ENCODE measurements at regions not wholly inside any gene's neighbourhood (a gene's known extent, or its start where the extent isn't known, plus 50 kb on each side); places are given as distances from the start of the nearest gene placed in this dataset.

- no peak overlapping the region for H3K9ac ChIP-seq (ENCODE audit: low read depth, low read length)
- no peak overlapping the region for H3K27ac ChIP-seq (ENCODE audit: low read depth, low read length)
- H3K4me1 ChIP-seq (ENCODE audit: control insufficient read depth, insufficient read depth, low read length), result no peaks in the 10 kb centered on the region
- no peaks in the 10 kb centered on the region for H3K36me3 ChIP-seq (ENCODE audit: control insufficient read depth, insufficient read depth, low read length)
- H3K9me3 ChIP-seq (ENCODE audit: control insufficient read depth, insufficient read depth, low read length), result no peaks in the 10 kb centered on the region
- no peak overlapping the region for H3K4me3 ChIP-seq (ENCODE audit: low read depth, low read length)
- no peaks in the 10 kb centered on the region for H3K27me3 ChIP-seq (ENCODE audit: control insufficient read depth, insufficient read depth, low read length)
These were observed 329.0 kb downstream of the TLE4 start for GRCh38 chr9:79900754-79901153.

- no peak overlapping the region for H3K27ac ChIP-seq (ENCODE audit: low read depth, low read length)
- no peak overlapping the region for H3K9ac ChIP-seq (ENCODE audit: low read depth, low read length)
- H3K4me1 ChIP-seq (ENCODE audit: control insufficient read depth, insufficient read depth, low read length), result no peaks in the 10 kb centered on the region
- H3K4me3 ChIP-seq (ENCODE audit: low read depth, low read length), result no peak overlapping the region
- H3K27me3 ChIP-seq (ENCODE audit: control insufficient read depth, insufficient read depth, low read length), result no peaks in the 10 kb centered on the region
- no peaks in the 10 kb centered on the region for H3K36me3 ChIP-seq (ENCODE audit: control insufficient read depth, insufficient read depth, low read length)
- H3K9me3 ChIP-seq (ENCODE audit: control insufficient read depth, insufficient read depth, low read length), result no peaks in the 10 kb centered on the region
These were observed 324.7 kb downstream of the TLE4 start for GRCh38 chr9:79896390-79896980.

GRCh38 chr9:79895232-79895631, 323.5 kb downstream of the TLE4 start:
- Histone ChIP-seq H3K4me3 (ENCODE audit: low read depth, low read length) (no peak overlapping the region), H3K27ac (ENCODE audit: low read depth, low read length) (no peak overlapping the region), H3K9me3 (ENCODE audit: control insufficient read depth, insufficient read depth, low read length) (no peaks in the 10 kb centered on the region), H3K27me3 (ENCODE audit: control insufficient read depth, insufficient read depth, low read length) (no peaks in the 10 kb centered on the region), H3K36me3 (ENCODE audit: control insufficient read depth, insufficient read depth, low read length) (no peaks in the 10 kb centered on the region), H3K9ac (ENCODE audit: low read depth, low read length) (no peak overlapping the region), H3K4me1 (ENCODE audit: control insufficient read depth, insufficient read depth, low read length) (no peaks in the 10 kb centered on the region)

- Histone ChIP-seq H3K9me3 (ENCODE audit: control insufficient read depth, insufficient read depth, low read length) (no peaks in the 10 kb centered on the region), H3K36me3 (ENCODE audit: control insufficient read depth, insufficient read depth, low read length) (no peaks in the 10 kb centered on the region), H3K4me3 (ENCODE audit: low read depth, low read length) (no peak overlapping the region), H3K27me3 (ENCODE audit: control insufficient read depth, insufficient read depth, low read length) (no peaks in the 10 kb centered on the region), H3K4me1 (ENCODE audit: control insufficient read depth, insufficient read depth, low read length) (no peaks in the 10 kb centered on the region), H3K27ac (ENCODE audit: low read depth, low read length) (no peak overlapping the region), H3K9ac (ENCODE audit: low read depth, low read length) (no peak overlapping the region)
These were observed 317.6 kb downstream of the TLE4 start for GRCh38 chr9:79889369-79889768.

GRCh38 chr9:79885093-79885857, 313.5 kb downstream of the TLE4 start:
- Histone ChIP-seq H3K27me3 (ENCODE audit: control insufficient read depth, insufficient read depth, low read length) (no peaks in the 10 kb centered on the region), H3K36me3 (ENCODE audit: control insufficient read depth, insufficient read depth, low read length) (no peaks in the 10 kb centered on the region), H3K9me3 (ENCODE audit: control insufficient read depth, insufficient read depth, low read length) (no peaks in the 10 kb centered on the region), H3K4me1 (ENCODE audit: control insufficient read depth, insufficient read depth, low read length) (no peaks in the 10 kb centered on the region), H3K9ac (ENCODE audit: low read depth, low read length) (no peak overlapping the region), H3K4me3 (ENCODE audit: low read depth, low read length) (no peak overlapping the region), H3K27ac (ENCODE audit: low read depth, low read length) (no peak overlapping the region)

GRCh38 chr9:79884546-79884945, 312.8 kb downstream of the TLE4 start:
- H3K9me3 ChIP-seq (ENCODE audit: control insufficient read depth, insufficient read depth, low read length), result no peaks in the 10 kb centered on the region
- no peaks in the 10 kb centered on the region for H3K4me1 ChIP-seq (ENCODE audit: control insufficient read depth, insufficient read depth, low read length)
- H3K36me3 ChIP-seq (ENCODE audit: control insufficient read depth, insufficient read depth, low read length), result no peaks in the 10 kb centered on the region
- no peak overlapping the region for H3K4me3 ChIP-seq (ENCODE audit: low read depth, low read length)
- H3K27me3 ChIP-seq (ENCODE audit: control insufficient read depth, insufficient read depth, low read length), result no peaks in the 10 kb centered on the region
- H3K27ac ChIP-seq (ENCODE audit: low read depth, low read length), result no peak overlapping the region
- H3K9ac ChIP-seq (ENCODE audit: low read depth, low read length), result no peak overlapping the region

GRCh38 chr9:79883073-79883645, 311.4 kb downstream of the TLE4 start:
- H3K9ac ChIP-seq (ENCODE audit: low read depth, low read length), result no peak overlapping the region

GRCh38 chr9:79880626-79881025, 308.9 kb downstream of the TLE4 start:
- no peaks in the 10 kb centered on the region for H3K9me3 ChIP-seq (ENCODE audit: control insufficient read depth, insufficient read depth, low read length)
- no peak overlapping the region for H3K4me3 ChIP-seq (ENCODE audit: low read depth, low read length)
- peaks cover 7% of the 10 kb centered on the region; the same call in 1 of the 2 replicates for H3K4me1 ChIP-seq (ENCODE audit: control insufficient read depth, insufficient read depth, low read length)
- H3K36me3 ChIP-seq (ENCODE audit: control insufficient read depth, insufficient read depth, low read length), result no peaks in the 10 kb centered on the region
- no peak overlapping the region for H3K9ac ChIP-seq (ENCODE audit: low read depth, low read length)
- no peaks in the 10 kb centered on the region for H3K27me3 ChIP-seq (ENCODE audit: control insufficient read depth, insufficient read depth, low read length)
- H3K27ac ChIP-seq (ENCODE audit: low read depth, low read length), result no peak overlapping the region

More at GRCh38 chr9:79883073-79883645, 311.4 kb downstream of the TLE4 start:
- Histone ChIP-seq H3K4me1 (ENCODE audit: control insufficient read depth, insufficient read depth, low read length) (peaks cover 7% of the 10 kb centered on the region; the same call in 1 of the 2 replicates), H3K27ac (ENCODE audit: low read depth, low read length) (no peak overlapping the region), H3K4me3 (ENCODE audit: low read depth, low read length) (no peak overlapping the region), H3K9me3 (ENCODE audit: control insufficient read depth, insufficient read depth, low read length) (no peaks in the 10 kb centered on the region), H3K36me3 (ENCODE audit: control insufficient read depth, insufficient read depth, low read length) (no peaks in the 10 kb centered on the region), H3K27me3 (ENCODE audit: control insufficient read depth, insufficient read depth, low read length) (no peaks in the 10 kb centered on the region)

GRCh38 chr9:79877943-79878602, 306.3 kb downstream of the TLE4 start:
- H3K9ac ChIP-seq (ENCODE audit: low read depth, low read length), result no peak overlapping the region
- H3K27ac ChIP-seq (ENCODE audit: low read depth, low read length), result no peak overlapping the region
- no peaks in the 10 kb centered on the region for H3K27me3 ChIP-seq (ENCODE audit: control insufficient read depth, insufficient read depth, low read length)
- H3K9me3 ChIP-seq (ENCODE audit: control insufficient read depth, insufficient read depth, low read length), result no peaks in the 10 kb centered on the region
- H3K36me3 ChIP-seq (ENCODE audit: control insufficient read depth, insufficient read depth, low read length), result no peaks in the 10 kb centered on the region
- H3K4me1 ChIP-seq (ENCODE audit: control insufficient read depth, insufficient read depth, low read length), result peaks cover 7% of the 10 kb centered on the region; the same call in 1 of the 2 replicates
- no peak overlapping the region for H3K4me3 ChIP-seq (ENCODE audit: low read depth, low read length)

GRCh38 chr9:79868567-79869189, 296.9 kb downstream of the TLE4 start:
- Histone ChIP-seq H3K9me3 (ENCODE audit: control insufficient read depth, insufficient read depth, low read length) (no peaks in the 10 kb centered on the region), H3K4me3 (ENCODE audit: low read depth, low read length) (no peak overlapping the region), H3K4me1 (ENCODE audit: control insufficient read depth, insufficient read depth, low read length) (no peaks in the 10 kb centered on the region), H3K27ac (ENCODE audit: low read depth, low read length) (no peak overlapping the region), H3K36me3 (ENCODE audit: control insufficient read depth, insufficient read depth, low read length) (no peaks in the 10 kb centered on the region), H3K9ac (ENCODE audit: low read depth, low read length) (no peak overlapping the region), H3K27me3 (ENCODE audit: control insufficient read depth, insufficient read depth, low read length) (no peaks in the 10 kb centered on the region)
